HCT116 (cell line): ENCODE measurements at regions not wholly inside any gene's neighbourhood (a gene's known extent, or its start where the extent isn't known, plus 50 kb on each side); places are given as distances from the start of the nearest gene placed in this dataset.

Experiments used
- ATAC-seq: fragments of 200-7000 bp; cut with Tn5 transposase; 2 replicates; pipeline ENCODE4 v1.9.1; 2020; ENCODE audit warnings: mild to moderate bottlenecking, moderate library complexity
- BruUV-seq: library from RNA; stranded (reverse); fragments of 400-500 nt; replicated peaks from 2 replicates; lab custom pipeline; 2021; lab: Mats Ljungman, UMichigan
- CTCF ChIA-PET: fragments of 300-600 bp; sonication (Branson Sonifier 250); formaldehyde crosslinking; loops from one replicate; lab custom pipeline; 2021; ENCODE audit warnings: antibody characterized with exemption; lab: Charles Lee
- POLR2A ChIA-PET: fragments of 300-600, 350-600 bp; sonication (Branson Sonifier 250); formaldehyde crosslinking; loops from one replicate; lab custom pipeline; 2021; ENCODE audit warnings: antibody characterized with exemption; lab: Charles Lee
- RAD21 ChIA-PET, 2 experiments: fragments of 300-600 bp; sonication (Branson Sonifier 250); formaldehyde crosslinking; loops; one replicate each; lab custom pipeline; 2023; ENCODE audit warnings: low total read pairs in 2 of 2; ENCODE audit not compliant: uncharacterized antibody in 2 of 2, unreplicated experiment in 2 of 2, low non-redundant PET in 1 of 2; lab: Charles Lee
- DNase-seq: peaks from one replicate; pipeline ENCODE4 v3.0.0-alpha.2; 2010; ENCODE audit warnings: low read depth, low spot score
- H2AFZ ChIP-seq: fragments of 200-600 bp; shearing (Covaris generic), sonication (generic); 2 replicates; pipeline ENCODE4 v1.6.1; 2017; ENCODE audit warnings: low read depth, mixed run types, mixed read lengths, antibody characterized with exemption, low read length; ENCODE audit not compliant: poor library complexity, severe bottlenecking
- H3K27ac ChIP-seq: 2 replicates; pipeline ENCODE4 v1.5.1; 2012; ENCODE audit warnings: low read depth, low read length
- H3K27me3 ChIP-seq: fragments of 200-600 bp; sonication (generic); 2 replicates; pipeline ENCODE4 v1.6.1; 2016; ENCODE audit warnings: mixed run types, low read length, mixed read lengths; ENCODE audit not compliant: insufficient read depth
- H3K36me3 ChIP-seq, 2 experiments: fragments of 200-500 bp in 1 of 2; fragments of 200-600 bp in 1 of 2; sonication (Bioruptor generic) in 1 of 2; sonication (generic) in 1 of 2; 2 replicates each; pipeline versions ENCODE4 v1.5.1 to v1.6.1; 2014 to 2016; ENCODE audit warnings: low read length in 2 of 2, inconsistent platforms in 1 of 2, mixed read lengths in 1 of 2, mixed run types in 1 of 2; ENCODE audit not compliant: insufficient read depth in 2 of 2, control insufficient read depth in 1 of 2
- H3K4me1 ChIP-seq, 2 experiments: fragments of 200-600 bp in 1 of 2; sonication (generic) in 1 of 2; 2 replicates each; pipeline versions ENCODE4 v1.5.1 to v1.6.1; 2012 to 2017; ENCODE audit warnings: low read length in 2 of 2, inconsistent platforms in 1 of 2, mild to moderate bottlenecking in 1 of 2, mixed read lengths in 1 of 2, mixed run types in 1 of 2, moderate library complexity in 1 of 2; ENCODE audit not compliant: insufficient read depth in 2 of 2, control insufficient read depth in 1 of 2
- H3K4me2 ChIP-seq: fragments of 200-600 bp; sonication (generic); 2 replicates; pipeline ENCODE4 v1.6.1; 2017; ENCODE audit warnings: mixed run types, low read length, mixed read lengths
- H3K4me3 ChIP-seq, 2 experiments: fragments of 200-600 bp in 1 of 2; sonication (generic) in 1 of 2; replicated peaks in 1 of 2; 2 replicates each; pipeline ENCODE4 v1.5.1; 2011 to 2016; ENCODE audit warnings: low read length in 2 of 2, control low read depth in 1 of 2, low read depth in 1 of 2, mild to moderate bottlenecking in 1 of 2, mixed read lengths in 1 of 2, mixed run types in 1 of 2
- H3K79me2 ChIP-seq: fragments of 200-600 bp; sonication (generic); 2 replicates; pipeline ENCODE4 v1.6.1; 2017; ENCODE audit warnings: mild to moderate bottlenecking, mixed run types, low read length, moderate library complexity, mixed read lengths; ENCODE audit not compliant: insufficient read depth
- H3K9ac ChIP-seq: fragments of 200-600 bp; sonication (generic); 2 replicates; pipeline ENCODE4 v1.6.1; 2016; ENCODE audit warnings: low read length, mixed read lengths
- H3K9me2 ChIP-seq: fragments of 200-600 bp; sonication (generic), shearing (Covaris generic); 2 replicates; pipeline ENCODE4 v1.6.1; 2017; ENCODE audit warnings: mixed run types, mild to moderate bottlenecking, moderate library complexity; ENCODE audit not compliant: insufficient read depth
- H3K9me3 ChIP-seq, 2 experiments: fragments of 200-500 bp in 1 of 2; fragments of 200-600 bp in 1 of 2; sonication (Bioruptor generic) in 1 of 2; sonication (generic) in 1 of 2; 2 replicates each; pipeline ENCODE4 v1.6.1; 2014 to 2017; ENCODE audit warnings: low read length in 2 of 2, mixed read lengths in 2 of 2, inconsistent platforms in 1 of 2, low read depth in 1 of 2, mild to moderate bottlenecking in 1 of 2, mixed run types in 1 of 2, moderate library complexity in 1 of 2; ENCODE audit not compliant: control insufficient read depth in 1 of 2, insufficient read depth in 1 of 2
- H4K20me1 ChIP-seq: fragments of 200-600 bp; sonication (generic), shearing (Covaris generic); 2 replicates; pipeline ENCODE4 v1.6.1; 2017; ENCODE audit warnings: mixed run types, mild to moderate bottlenecking, moderate library complexity; ENCODE audit not compliant: insufficient read depth
- CBX3 ChIP-seq: IDR thresholded peaks from 2 replicates; pipeline ENCODE4 v1.6.1; 2012; ENCODE audit warnings: low read depth
- CEBPB ChIP-seq: IDR thresholded peaks from 2 replicates; pipeline ENCODE4 v1.6.1; 2012; ENCODE audit warnings: low read depth
- EGR1 ChIP-seq: IDR thresholded peaks from 2 replicates; pipeline ENCODE4 v1.6.1; 2012; ENCODE audit warnings: low read depth
- ELF1 ChIP-seq: IDR thresholded peaks from 2 replicates; pipeline ENCODE4 v1.6.1; 2012; ENCODE audit warnings: low read depth, borderline replicate concordance
- EZH2phosphoT487 ChIP-seq: fragments of 200-600 bp; IDR thresholded peaks from 2 replicates; pipeline ENCODE4 v1.6.1; 2018; ENCODE audit warnings: antibody characterized with exemption, borderline replicate concordance
- FOSL1 ChIP-seq: IDR thresholded peaks from 2 replicates; pipeline ENCODE4 v1.6.1; 2012; ENCODE audit warnings: low read depth
- JUND ChIP-seq: IDR thresholded peaks from 2 replicates; pipeline ENCODE4 v1.6.1; 2012
- POLR2AphosphoS5 ChIP-seq: IDR thresholded peaks from 2 replicates; pipeline ENCODE4 v1.6.1; 2011; ENCODE audit warnings: mild to moderate bottlenecking, low read depth, low read length, moderate library complexity
- RAD21 ChIP-seq: IDR thresholded peaks from 2 replicates; pipeline ENCODE4 v1.6.1; 2012; ENCODE audit warnings: low read depth, mild to moderate bottlenecking
- SRF ChIP-seq: IDR thresholded peaks from 2 replicates; pipeline ENCODE4 v1.6.1; 2012; ENCODE audit warnings: low read depth
- YY1 ChIP-seq: IDR thresholded peaks from 2 replicates; pipeline ENCODE4 v1.6.1; 2011; ENCODE audit warnings: low read length, low read depth, moderate library complexity, mild to moderate bottlenecking; ENCODE audit not compliant: insufficient replicate concordance; ENCODE audit errors: extremely low read depth
- ZFX ChIP-seq: fragments of 450-650 bp; IDR thresholded peaks from 2 replicates; pipeline ENCODE4 v1.6.1; 2017
- ZNF274 ChIP-seq: fragments of 200-500 bp; sonication (Bioruptor generic); IDR thresholded peaks from 2 replicates; pipeline ENCODE4 v1.6.1; 2014; ENCODE audit warnings: mild to moderate bottlenecking, low read depth, low read length, inconsistent platforms
- intact Hi-C: fragments of 100-400 bp; cut with micrococcal nuclease; formaldehyde crosslinking; loops from 2 replicates; pipeline ENCODE4 v1.10.0; 2022
- TF ChIP-seq, protein P1 (sequence below): IDR thresholded peaks from 2 replicates; pipeline ENCODE4 v1.6.1; 2012
- TF ChIP-seq, protein P2 (sequence below): IDR thresholded peaks from 2 replicates; pipeline ENCODE4 v1.6.1; 2012
- TF ChIP-seq, protein P3 (sequence below): IDR thresholded peaks from 2 replicates; pipeline ENCODE4 v1.6.1; 2011; ENCODE audit warnings: mild to moderate bottlenecking, low read length, moderate library complexity; ENCODE audit not compliant: insufficient replicate concordance; ENCODE audit errors: extremely low read depth

DNA sequence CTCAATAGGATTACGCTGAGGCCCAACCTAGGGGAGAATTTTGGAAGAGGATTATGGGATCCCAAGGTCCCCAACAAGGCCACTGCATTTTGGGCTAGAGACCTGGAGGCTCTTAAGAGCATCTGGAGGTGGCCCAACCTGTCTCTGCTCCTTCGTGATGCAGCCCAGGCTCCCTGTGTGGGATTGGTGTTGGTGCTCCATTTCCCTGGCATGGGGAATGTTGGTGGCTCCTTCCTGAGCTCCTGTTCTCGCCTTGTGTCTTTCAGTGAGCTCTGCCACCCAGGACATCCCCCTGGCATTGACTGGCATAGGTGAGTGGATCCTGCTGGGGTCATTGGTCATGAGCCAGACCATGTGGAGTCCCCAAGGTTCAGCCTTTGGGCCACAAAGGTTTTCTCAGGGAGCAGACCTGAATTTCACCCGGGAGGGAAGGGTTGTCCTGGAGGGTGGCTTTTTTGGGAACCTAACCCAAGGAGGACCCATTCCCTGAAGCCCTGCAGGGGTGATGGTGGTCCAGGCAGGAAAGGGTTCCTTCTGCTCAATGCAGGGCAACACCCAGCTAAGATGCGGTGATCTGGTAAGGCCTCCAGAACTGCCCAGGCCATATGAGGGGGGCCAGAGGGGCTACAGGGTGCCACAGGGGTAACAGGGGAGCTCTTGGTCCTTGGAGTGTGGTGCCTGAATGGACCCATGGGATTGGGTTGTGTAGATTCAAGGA lies 202.5 kb downstream of the UBE3A start:
- Histone ChIP-seq H3K9me3 (peaks cover 4 to 33% of the 10 kb centered on the region in 2 experiments; a peak in 2 of 4 replicates), H3K9me2 (no peaks in the 10 kb centered on the region), H3K4me3 (no peak overlapping the region), H3K9ac (no peak overlapping the region), H3K27ac (no peak overlapping the region), H3K4me1 (no peaks in the 10 kb centered on the region), H2AFZ (no peak overlapping the region), H3K4me2 (no peak overlapping the region), H3K79me2 (no peaks in the 10 kb centered on the region), H3K36me3 (no peaks in the 10 kb centered on the region), H3K27me3 (no peaks in the 10 kb centered on the region), H4K20me1 (no peaks in the 10 kb centered on the region)
- ChIA-PET CTCF (no interaction called here), POLR2A (no interaction called here), RAD21 (no interaction called here)
- DNase-seq (no peak), ATAC-seq (no peak)
- no peak for TF ChIP-seq POLR2AphosphoS5
- TF ChIP-seq CEBPB: no peak
- no peak for TF ChIP-seq RAD21
- TF ChIP-seq, protein P1, sequence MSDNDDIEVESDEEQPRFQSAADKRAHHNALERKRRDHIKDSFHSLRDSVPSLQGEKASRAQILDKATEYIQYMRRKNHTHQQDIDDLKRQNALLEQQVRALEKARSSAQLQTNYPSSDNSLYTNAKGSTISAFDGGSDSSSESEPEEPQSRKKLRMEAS: no peak
- TF ChIP-seq CBX3: no peak
- no peak for TF ChIP-seq SRF
- no peak for TF ChIP-seq ZFX
- no peak for TF ChIP-seq EZH2phosphoT487
- TF ChIP-seq FOSL1: no peak
- TF ChIP-seq ELF1: no peak
- BruUV-seq: no TSS peak
- intact Hi-C loops: no loop called here

DNA sequence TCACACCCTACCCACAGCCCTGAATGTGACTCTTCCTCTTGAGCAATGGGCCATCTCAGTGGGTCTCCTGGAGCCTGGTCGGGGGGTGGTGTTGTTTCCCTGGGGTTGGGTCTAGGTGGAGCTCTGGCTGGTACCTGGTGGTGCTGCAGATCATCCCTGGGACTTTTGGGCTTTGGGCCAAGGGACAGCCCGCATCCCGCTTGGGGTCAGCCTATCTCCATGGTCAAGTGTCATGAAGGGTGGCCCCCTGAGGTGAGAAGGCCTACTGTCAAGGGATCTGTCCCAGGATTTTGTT lies 202.0 kb downstream of the UBE3A start:
- intact Hi-C loops: no loop called here
- ChIA-PET RAD21 (no interaction called here), CTCF (no interaction called here), POLR2A (no interaction called here)
- no peak overlapping the region for H3K9ac ChIP-seq
- no peaks in the 10 kb centered on the region for H3K4me1 ChIP-seq
- no peaks in the 10 kb centered on the region for H3K36me3 ChIP-seq
- no peaks in the 10 kb centered on the region for H3K79me2 ChIP-seq
- ATAC-seq (no peak), DNase-seq (no peak)
- no peaks in the 10 kb centered on the region for H4K20me1 ChIP-seq
- peaks cover 4 to 27% of the 10 kb centered on the region in 2 experiments; a peak in 2 of 4 replicates for H3K9me3 ChIP-seq
- H3K4me3 ChIP-seq: no peak overlapping the region
- no peak overlapping the region for H3K4me2 ChIP-seq
- BruUV-seq: no TSS peak
- no peaks in the 10 kb centered on the region for H3K27me3 ChIP-seq
- no peaks in the 10 kb centered on the region for H3K9me2 ChIP-seq
- no peak overlapping the region for H3K27ac ChIP-seq
- no peak overlapping the region for H2AFZ ChIP-seq
- TF ChIP-seq JUND (no peak), POLR2AphosphoS5 (no peak), ZNF274 (no peak), CEBPB (no peak), SRF (no peak), EGR1 (no peak), ELF1 (no peak), YY1 (no peak), ZFX (no peak), CBX3 (no peak), RAD21 (no peak), EZH2phosphoT487 (no peak)
- TF ChIP-seq, protein P2, sequence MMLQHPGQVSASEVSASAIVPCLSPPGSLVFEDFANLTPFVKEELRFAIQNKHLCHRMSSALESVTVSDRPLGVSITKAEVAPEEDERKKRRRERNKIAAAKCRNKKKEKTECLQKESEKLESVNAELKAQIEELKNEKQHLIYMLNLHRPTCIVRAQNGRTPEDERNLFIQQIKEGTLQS: no peak
- TF ChIP-seq, protein P3, sequence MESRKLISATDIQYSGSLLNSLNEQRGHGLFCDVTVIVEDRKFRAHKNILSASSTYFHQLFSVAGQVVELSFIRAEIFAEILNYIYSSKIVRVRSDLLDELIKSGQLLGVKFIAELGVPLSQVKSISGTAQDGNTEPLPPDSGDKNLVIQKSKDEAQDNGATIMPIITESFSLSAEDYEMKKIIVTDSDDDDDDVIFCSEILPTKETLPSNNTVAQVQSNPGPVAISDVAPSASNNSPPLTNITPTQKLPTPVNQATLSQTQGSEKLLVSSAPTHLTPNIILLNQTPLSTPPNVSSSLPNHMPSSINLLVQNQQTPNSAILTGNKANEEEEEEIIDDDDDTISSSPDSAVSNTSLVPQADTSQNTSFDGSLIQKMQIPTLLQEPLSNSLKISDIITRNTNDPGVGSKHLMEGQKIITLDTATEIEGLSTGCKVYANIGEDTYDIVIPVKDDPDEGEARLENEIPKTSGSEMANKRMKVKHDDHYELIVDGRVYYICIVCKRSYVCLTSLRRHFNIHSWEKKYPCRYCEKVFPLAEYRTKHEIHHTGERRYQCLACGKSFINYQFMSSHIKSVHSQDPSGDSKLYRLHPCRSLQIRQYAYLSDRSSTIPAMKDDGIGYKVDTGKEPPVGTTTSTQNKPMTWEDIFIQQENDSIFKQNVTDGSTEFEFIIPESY: no peak
